ENCODE measurements at regions not wholly inside any gene's neighbourhood (a gene's known extent, or its start where the extent isn't known, plus 50 kb on each side); places are given as distances from the start of the nearest gene placed in this dataset.

- Mint-ChIP-seq H3K4me3 (no peak overlapping the region), H3K27me3 (peaks cover 28% of the 10 kb centered on the region), H3K27ac (no peak overlapping the region), H3K9me3 (no peaks in the 10 kb centered on the region), H3K36me3 (ENCODE audit: low read depth) (no peaks in the 10 kb centered on the region), H3K4me1 (ENCODE audit: low read depth) (no peaks in the 10 kb centered on the region)
Measured at GRCh38 chr6:144879436-144879835, 594.3 kb downstream of the UTRN start.

GRCh38 chr6:144882425-144882824 lies 597.3 kb downstream of the UTRN start:
- no peak overlapping the region for H3K4me3 Mint-ChIP-seq
- no peaks in the 10 kb centered on the region for H3K9me3 Mint-ChIP-seq
- H3K27ac Mint-ChIP-seq = no peak overlapping the region
- no peaks in the 10 kb centered on the region for H3K4me1 Mint-ChIP-seq (ENCODE audit: low read depth)
- H3K27me3 Mint-ChIP-seq = peaks cover 24% of the 10 kb centered on the region
- no peaks in the 10 kb centered on the region for H3K36me3 Mint-ChIP-seq (ENCODE audit: low read depth)

- H3K36me3 Mint-ChIP-seq (ENCODE audit: low read depth) = no peaks in the 10 kb centered on the region
- H3K4me3 Mint-ChIP-seq = no peak overlapping the region
- peaks cover 11% of the 10 kb centered on the region for H3K27me3 Mint-ChIP-seq
- H3K4me1 Mint-ChIP-seq (ENCODE audit: low read depth) = no peaks in the 10 kb centered on the region
- no peaks in the 10 kb centered on the region for H3K9me3 Mint-ChIP-seq
- H3K27ac Mint-ChIP-seq = no peak overlapping the region
Measured at GRCh38 chr6:144883915-144884314, 598.8 kb downstream of the UTRN start.

DNA sequence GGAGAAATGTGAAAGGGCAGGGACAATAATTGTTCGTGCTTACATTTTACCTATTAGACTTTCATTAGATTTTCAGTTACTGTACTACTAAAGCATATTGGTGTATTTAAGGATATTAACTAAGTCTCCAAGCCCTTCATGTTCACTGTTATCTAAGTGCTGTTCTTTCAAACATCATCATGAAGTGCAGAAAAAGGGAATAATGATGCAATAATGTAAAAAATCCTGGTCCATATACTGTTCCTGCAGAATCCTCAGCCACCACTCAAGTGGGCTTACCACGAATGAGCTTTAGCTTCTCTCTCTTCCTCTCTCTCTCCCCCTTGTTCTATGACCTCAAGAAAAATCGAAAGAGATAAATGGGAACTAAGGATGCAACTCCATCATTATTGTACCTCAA lies 600.7 kb downstream of the UTRN start:
- Mint-ChIP-seq H3K4me3 (no peak overlapping the region), H3K4me1 (ENCODE audit: low read depth) (no peaks in the 10 kb centered on the region), H3K36me3 (ENCODE audit: low read depth) (no peaks in the 10 kb centered on the region), H3K27me3 (peaks cover 7% of the 10 kb centered on the region), H3K9me3 (no peaks in the 10 kb centered on the region), H3K27ac (no peak overlapping the region)

DNA sequence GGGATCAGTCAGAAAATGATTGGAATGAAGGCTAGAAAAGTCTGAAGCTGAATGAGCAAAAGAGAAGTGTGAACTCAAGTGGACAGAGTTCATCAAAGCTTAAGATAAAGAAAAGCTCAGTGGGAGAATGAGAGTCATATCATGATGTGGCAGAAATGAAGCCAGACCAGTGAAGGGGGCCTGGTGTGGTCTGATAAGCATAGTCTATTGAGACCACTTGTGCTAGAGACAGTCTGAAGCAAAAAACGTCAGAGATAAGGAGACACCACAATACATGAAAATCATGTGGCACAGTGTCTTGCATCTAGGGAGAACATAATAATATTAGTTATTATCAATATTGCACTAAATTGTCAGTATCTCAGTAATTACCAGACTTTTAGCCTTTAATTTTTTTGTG lies 601.5 kb downstream of the UTRN start:
- H3K36me3 Mint-ChIP-seq (ENCODE audit: low read depth) = no peaks in the 10 kb centered on the region
- H3K27ac Mint-ChIP-seq = no peak overlapping the region
- H3K4me3 Mint-ChIP-seq = no peak overlapping the region
- no peaks in the 10 kb centered on the region for H3K9me3 Mint-ChIP-seq
- H3K27me3 Mint-ChIP-seq = peaks cover 6% of the 10 kb centered on the region
- no peaks in the 10 kb centered on the region for H3K4me1 Mint-ChIP-seq (ENCODE audit: low read depth)

DNA sequence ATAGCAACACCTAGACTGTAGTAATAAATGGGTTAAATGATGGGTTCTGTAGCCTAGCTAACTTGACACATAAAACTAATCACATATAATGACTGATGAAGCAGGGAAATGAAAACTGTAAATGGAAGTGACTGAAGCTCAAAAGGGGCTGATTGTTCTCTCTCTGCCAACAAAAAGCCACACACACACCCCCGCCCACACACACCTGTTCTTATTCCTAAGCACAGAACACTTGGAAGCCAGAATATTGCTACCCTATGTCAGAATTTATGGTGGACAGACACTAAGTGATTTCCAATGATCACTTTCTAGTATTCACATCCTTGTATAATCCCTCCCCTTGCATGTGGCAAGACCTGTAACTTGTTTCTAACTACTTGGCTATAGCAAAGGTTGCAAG lies 603.5 kb downstream of the UTRN start:
- H3K27ac Mint-ChIP-seq = no peak overlapping the region
- H3K9me3 Mint-ChIP-seq = no peaks in the 10 kb centered on the region
- H3K27me3 Mint-ChIP-seq = peaks cover 3% of the 10 kb centered on the region
- H3K4me1 Mint-ChIP-seq (ENCODE audit: low read depth) = no peaks in the 10 kb centered on the region
- no peaks in the 10 kb centered on the region for H3K36me3 Mint-ChIP-seq (ENCODE audit: low read depth)
- no peak overlapping the region for H3K4me3 Mint-ChIP-seq

- H3K27ac Mint-ChIP-seq = no peak overlapping the region
- peaks cover 5% of the 10 kb centered on the region for H3K4me1 Mint-ChIP-seq (ENCODE audit: low read depth)
- no peak overlapping the region for H3K4me3 Mint-ChIP-seq
- H3K27me3 Mint-ChIP-seq = no peaks in the 10 kb centered on the region
- no peaks in the 10 kb centered on the region for H3K36me3 Mint-ChIP-seq (ENCODE audit: low read depth)
- H3K9me3 Mint-ChIP-seq = no peaks in the 10 kb centered on the region
Measured at GRCh38 chr6:144893680-144894151, 608.6 kb downstream of the UTRN start.

GRCh38 chr6:144894240-144894639 lies 609.1 kb downstream of the UTRN start:
- Mint-ChIP-seq H3K4me1 (ENCODE audit: low read depth) (peaks cover 5% of the 10 kb centered on the region), H3K27ac (no peak overlapping the region), H3K9me3 (no peaks in the 10 kb centered on the region), H3K27me3 (no peaks in the 10 kb centered on the region), H3K4me3 (no peak overlapping the region), H3K36me3 (ENCODE audit: low read depth) (no peaks in the 10 kb centered on the region)

DNA sequence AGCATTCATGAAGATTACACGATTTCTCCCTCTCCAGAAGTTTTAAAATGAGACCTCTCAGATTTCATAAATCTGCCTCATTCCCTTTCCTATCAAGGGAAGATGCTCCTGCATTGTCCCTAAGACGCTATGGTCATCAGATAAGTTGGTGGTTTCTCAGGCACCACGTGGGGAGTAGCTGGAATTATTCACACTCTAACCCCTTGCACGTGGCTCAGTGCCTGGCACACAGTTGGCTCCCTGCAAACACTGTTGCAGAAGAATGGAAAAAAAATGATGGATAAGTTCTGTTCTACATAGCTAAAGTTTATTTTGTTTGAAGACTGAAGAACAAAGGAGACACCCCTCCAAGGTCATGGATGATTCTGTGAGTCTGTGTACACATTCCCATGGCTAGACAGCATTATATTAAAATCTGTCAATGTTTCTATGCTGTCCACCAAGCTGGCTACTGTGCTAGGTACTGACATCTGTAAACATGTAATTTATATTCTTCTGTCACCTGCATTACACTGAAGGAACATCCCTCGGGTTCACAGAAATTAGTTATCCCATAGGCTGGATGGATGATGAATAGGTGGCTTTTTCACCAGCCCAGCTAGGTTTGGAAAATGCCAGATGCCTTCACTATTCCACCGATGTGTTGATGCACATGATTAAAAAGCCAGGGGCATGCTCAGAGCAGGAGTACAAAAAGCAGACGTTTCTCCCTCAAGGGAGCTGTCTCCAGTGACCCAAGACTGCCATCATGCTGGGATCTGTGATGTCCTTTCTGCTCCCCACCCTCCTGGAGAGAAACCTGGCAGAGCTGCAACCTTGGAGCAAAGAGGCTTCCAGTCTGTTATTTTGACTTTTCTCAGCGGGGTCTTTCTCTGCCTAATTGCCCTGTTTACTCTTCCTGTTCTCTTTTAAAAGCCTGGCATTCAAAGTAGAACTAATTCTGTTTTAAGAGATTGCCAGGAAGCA lies 610.5 kb downstream of the UTRN start:
- peaks cover 5% of the 10 kb centered on the region for H3K4me1 Mint-ChIP-seq (ENCODE audit: low read depth)
- H3K27me3 Mint-ChIP-seq = no peaks in the 10 kb centered on the region
- no peaks in the 10 kb centered on the region for H3K36me3 Mint-ChIP-seq (ENCODE audit: low read depth)
- H3K4me3 Mint-ChIP-seq = no peak overlapping the region
- no peaks in the 10 kb centered on the region for H3K9me3 Mint-ChIP-seq
- no peak overlapping the region for H3K27ac Mint-ChIP-seq

DNA sequence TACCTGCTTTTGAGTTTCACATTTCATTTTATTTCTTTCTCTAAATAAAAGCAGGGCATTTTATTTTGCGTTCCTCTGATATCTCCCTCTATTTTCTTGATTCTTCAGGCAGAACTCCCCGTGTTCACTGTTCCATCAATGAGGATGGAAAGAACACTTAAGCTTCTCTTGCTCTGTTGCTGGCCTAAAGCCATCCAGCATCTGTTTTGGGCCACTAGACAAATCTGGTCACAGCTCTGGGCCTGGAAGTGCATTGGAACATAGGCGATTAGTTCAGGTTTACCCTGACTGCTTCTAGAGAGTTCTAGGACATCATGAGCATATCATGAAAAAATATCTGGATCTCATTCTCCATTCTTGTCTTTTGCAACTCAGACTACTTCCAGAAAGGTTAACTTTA lies 611.2 kb downstream of the UTRN start:
- no peak overlapping the region for H3K27ac Mint-ChIP-seq
- no peak overlapping the region for H3K4me3 Mint-ChIP-seq
- H3K27me3 Mint-ChIP-seq = no peaks in the 10 kb centered on the region
- H3K36me3 Mint-ChIP-seq (ENCODE audit: low read depth) = no peaks in the 10 kb centered on the region
- peaks cover 5% of the 10 kb centered on the region for H3K4me1 Mint-ChIP-seq (ENCODE audit: low read depth)
- H3K9me3 Mint-ChIP-seq = peaks cover under 1% of the 10 kb centered on the region

DNA sequence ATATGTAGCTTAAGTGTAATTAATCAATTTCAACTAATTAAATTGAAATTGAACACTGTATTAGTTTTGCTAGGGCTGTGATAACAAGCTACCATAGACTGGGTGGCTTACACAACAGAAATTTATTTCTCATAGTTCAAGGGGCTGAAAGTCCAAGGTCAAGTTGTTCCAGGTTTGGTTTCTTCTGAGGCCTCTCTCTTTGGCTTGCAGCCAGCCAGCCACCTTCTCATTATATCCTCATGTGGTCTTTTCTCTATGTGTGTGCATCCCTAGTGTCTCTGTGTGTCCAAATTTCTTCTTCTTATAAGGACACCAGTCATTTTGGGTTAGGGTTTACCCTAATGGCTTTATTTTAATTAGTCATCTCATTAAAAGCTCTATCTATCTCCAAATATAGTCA lies 611.7 kb downstream of the UTRN start:
- H3K36me3 Mint-ChIP-seq (ENCODE audit: low read depth) = no peaks in the 10 kb centered on the region
- no peak overlapping the region for H3K27ac Mint-ChIP-seq
- no peaks in the 10 kb centered on the region for H3K27me3 Mint-ChIP-seq
- no peak overlapping the region for H3K4me3 Mint-ChIP-seq
- H3K4me1 Mint-ChIP-seq (ENCODE audit: low read depth) = peaks cover 5% of the 10 kb centered on the region
- H3K9me3 Mint-ChIP-seq = peaks cover 6% of the 10 kb centered on the region

- Mint-ChIP-seq H3K36me3 (ENCODE audit: low read depth) (no peaks in the 10 kb centered on the region), H3K4me3 (no peak overlapping the region), H3K9me3 (peaks cover 6% of the 10 kb centered on the region), H3K27me3 (peaks cover 5% of the 10 kb centered on the region), H3K4me1 (ENCODE audit: low read depth) (peaks cover 5% of the 10 kb centered on the region), H3K27ac (no peak overlapping the region)
Measured at GRCh38 chr6:144897441-144897921, 612.3 kb downstream of the UTRN start.

DNA sequence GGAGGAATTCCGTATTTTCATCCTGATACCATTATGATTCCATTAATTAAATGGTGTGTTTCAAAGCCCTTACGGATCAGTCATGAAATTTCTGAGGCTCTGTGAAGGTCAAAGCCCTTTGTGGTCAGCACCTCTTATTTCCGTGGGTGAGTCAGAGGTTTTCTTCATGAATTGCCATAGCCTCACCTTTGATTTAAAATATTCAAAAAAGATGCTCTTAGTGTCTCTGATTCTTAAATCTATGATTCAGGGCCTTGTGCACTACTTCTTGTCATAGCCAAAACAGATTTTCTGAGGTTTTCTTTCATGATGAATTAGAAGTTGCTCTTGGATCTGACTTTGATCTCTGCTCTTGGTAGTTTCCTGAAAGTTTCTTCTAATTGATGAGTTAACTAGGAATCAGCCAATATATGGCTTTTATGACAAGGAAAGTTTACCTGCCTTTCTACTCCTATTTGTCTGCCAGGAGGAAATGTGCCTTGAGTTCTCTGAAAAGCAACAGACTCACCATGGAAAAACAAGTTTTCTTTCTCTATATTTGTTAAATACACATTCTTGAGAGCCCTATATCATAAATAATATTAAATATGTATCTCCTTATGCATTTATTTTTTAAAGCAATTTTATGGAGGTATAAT lies 613.0 kb downstream of the UTRN start:
- Mint-ChIP-seq H3K27ac (no peak overlapping the region), H3K36me3 (ENCODE audit: low read depth) (peaks cover 6% of the 10 kb centered on the region), H3K4me1 (ENCODE audit: low read depth) (peaks cover 5% of the 10 kb centered on the region), H3K9me3 (peaks cover 13% of the 10 kb centered on the region), H3K27me3 (peaks cover 12% of the 10 kb centered on the region), H3K4me3 (no peak overlapping the region)

GRCh38 chr6:144898741-144899140 lies 613.6 kb downstream of the UTRN start:
- Mint-ChIP-seq H3K36me3 (ENCODE audit: low read depth) (peaks cover 6% of the 10 kb centered on the region), H3K27me3 (peaks cover 15% of the 10 kb centered on the region), H3K4me3 (no peak overlapping the region), H3K9me3 (peaks cover 14% of the 10 kb centered on the region), H3K4me1 (ENCODE audit: low read depth) (peaks cover 5% of the 10 kb centered on the region), H3K27ac (no peak overlapping the region)

DNA sequence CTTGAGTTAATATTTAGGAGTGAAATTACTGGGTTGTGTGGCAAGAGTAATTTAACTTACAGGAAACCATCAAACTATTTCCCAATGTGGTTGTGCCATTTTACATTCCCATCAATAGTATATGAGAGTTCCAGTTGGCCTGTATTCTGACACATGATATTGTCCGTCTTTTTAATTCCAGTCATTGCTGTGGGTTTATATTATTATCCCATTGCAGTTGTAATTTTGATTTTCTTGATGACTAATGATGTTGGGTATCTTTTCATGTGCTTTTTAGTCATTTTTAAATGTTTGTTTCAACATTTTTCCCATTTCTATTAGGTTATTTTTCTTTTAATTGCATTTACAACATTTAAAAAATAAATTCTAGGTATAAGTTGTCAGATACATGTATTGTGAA lies 614.0 kb downstream of the UTRN start:
- peaks cover 5% of the 10 kb centered on the region for H3K4me1 Mint-ChIP-seq (ENCODE audit: low read depth)
- H3K36me3 Mint-ChIP-seq (ENCODE audit: low read depth) = peaks cover 6% of the 10 kb centered on the region
- H3K27me3 Mint-ChIP-seq = peaks cover 19% of the 10 kb centered on the region
- H3K27ac Mint-ChIP-seq = no peak overlapping the region
- no peak overlapping the region for H3K4me3 Mint-ChIP-seq
- H3K9me3 Mint-ChIP-seq = peaks cover 14% of the 10 kb centered on the region
